ENCODE measurements at regions not wholly inside any gene's neighbourhood (a gene's known extent, or its start where the extent isn't known, plus 50 kb on each side); places are given as distances from the start of the nearest gene placed in this dataset.
"Not testable (repeated sequence)": the region's sequence is repeated elsewhere in the genome, so short reads cannot be mapped to it uniquely, and the experiment has no call there.

DNA sequence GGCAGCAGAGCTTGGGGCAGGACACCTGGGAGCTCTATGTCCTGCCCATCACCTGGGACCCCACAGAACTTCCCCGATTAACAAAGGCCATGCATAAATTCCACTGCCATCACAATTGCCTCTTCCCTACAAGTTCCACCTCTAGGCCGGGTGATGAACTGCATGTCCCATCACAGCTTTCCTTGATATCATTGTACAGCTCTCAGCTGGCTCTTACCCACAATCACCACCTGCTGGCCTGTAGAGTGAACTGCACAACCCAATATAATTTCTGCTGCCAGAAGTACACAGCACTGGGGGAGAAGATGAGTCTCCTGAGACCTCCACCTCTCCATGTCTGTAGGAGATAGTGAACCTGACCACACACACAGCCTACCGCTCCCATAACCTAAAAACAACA is 285.0 kb upstream of the AADAT start:
- Mint-ChIP-seq H3K4me1 (ENCODE audit: low read depth, unreplicated experiment) (no peaks in the 10 kb centered on the region), H3K27ac (ENCODE audit: unreplicated experiment) (no peak overlapping the region), H3K9me3 (ENCODE audit: low read depth, unreplicated experiment) (peaks cover 2% of the 10 kb centered on the region), H3K4me3 (ENCODE audit: low read depth, unreplicated experiment) (no peak overlapping the region), H3K36me3 (ENCODE audit: insufficient read depth, unreplicated experiment) (no peaks in the 10 kb centered on the region), H3K27me3 (ENCODE audit: unreplicated experiment) (no peaks in the 10 kb centered on the region)
- TF ChIP-seq, protein P1, sequence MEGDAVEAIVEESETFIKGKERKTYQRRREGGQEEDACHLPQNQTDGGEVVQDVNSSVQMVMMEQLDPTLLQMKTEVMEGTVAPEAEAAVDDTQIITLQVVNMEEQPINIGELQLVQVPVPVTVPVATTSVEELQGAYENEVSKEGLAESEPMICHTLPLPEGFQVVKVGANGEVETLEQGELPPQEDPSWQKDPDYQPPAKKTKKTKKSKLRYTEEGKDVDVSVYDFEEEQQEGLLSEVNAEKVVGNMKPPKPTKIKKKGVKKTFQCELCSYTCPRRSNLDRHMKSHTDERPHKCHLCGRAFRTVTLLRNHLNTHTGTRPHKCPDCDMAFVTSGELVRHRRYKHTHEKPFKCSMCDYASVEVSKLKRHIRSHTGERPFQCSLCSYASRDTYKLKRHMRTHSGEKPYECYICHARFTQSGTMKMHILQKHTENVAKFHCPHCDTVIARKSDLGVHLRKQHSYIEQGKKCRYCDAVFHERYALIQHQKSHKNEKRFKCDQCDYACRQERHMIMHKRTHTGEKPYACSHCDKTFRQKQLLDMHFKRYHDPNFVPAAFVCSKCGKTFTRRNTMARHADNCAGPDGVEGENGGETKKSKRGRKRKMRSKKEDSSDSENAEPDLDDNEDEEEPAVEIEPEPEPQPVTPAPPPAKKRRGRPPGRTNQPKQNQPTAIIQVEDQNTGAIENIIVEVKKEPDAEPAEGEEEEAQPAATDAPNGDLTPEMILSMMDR (IDR thresholded peaks at IDR 0.05; ENCODE audit: unreplicated experiment), result peak; percentile 43
- intact Hi-C loops (cut with micrococcal nuclease; ENCODE audit: unreplicated experiment), result loop anchor here (1.0 to 10.0 kb wide), 2 partner anchors 115 to 180 kb away; no protein-coding TSS in a partner anchor
- BruUV-seq (replicated peaks), result no TSS peak
- CTCF ChIA-PET, result interaction anchor here (1.0 to 1.7 kb wide), 3 partner anchors 69 to 176 kb away, joined by 3 to 15 read pairs (median 4); no protein-coding TSS in a partner anchor
- peak; percentile 41 for DNase-seq

DNA sequence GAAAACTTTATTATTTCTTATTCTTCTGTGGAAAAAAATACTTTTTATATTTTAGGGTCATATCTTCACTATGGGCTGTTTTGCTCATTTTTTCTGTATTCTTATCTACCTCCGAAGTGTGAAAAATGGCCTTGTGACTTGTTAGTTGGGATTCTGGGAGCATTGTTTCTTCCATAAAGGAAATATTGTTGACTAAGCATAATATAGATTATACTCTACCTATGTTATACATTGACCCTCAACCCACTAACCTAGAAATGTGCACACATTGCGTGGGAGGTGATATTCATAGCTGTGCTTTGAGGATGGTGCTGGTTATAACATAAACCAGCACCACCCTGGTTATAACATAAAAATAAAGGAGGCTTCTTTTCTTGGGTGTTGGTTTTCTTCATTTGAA is 259.2 kb upstream of the AADAT start:
- DNase-seq, result no peak
- TF ChIP-seq, protein P1 (IDR thresholded peaks at IDR 0.05; ENCODE audit: unreplicated experiment), result no peak
- BruUV-seq (replicated peaks), result no TSS peak
- Mint-ChIP-seq H3K4me1 (ENCODE audit: low read depth, unreplicated experiment) (peaks cover 10% of the 10 kb centered on the region), H3K27ac (ENCODE audit: unreplicated experiment) (no peak overlapping the region), H3K27me3 (ENCODE audit: unreplicated experiment) (no peaks in the 10 kb centered on the region), H3K9me3 (ENCODE audit: low read depth, unreplicated experiment) (no peaks in the 10 kb centered on the region), H3K4me3 (ENCODE audit: low read depth, unreplicated experiment) (no peak overlapping the region), H3K36me3 (ENCODE audit: insufficient read depth, unreplicated experiment) (no peaks in the 10 kb centered on the region)
- intact Hi-C loops (cut with micrococcal nuclease; ENCODE audit: unreplicated experiment), result no loop called here
- CTCF ChIA-PET, result no interaction called here

DNA sequence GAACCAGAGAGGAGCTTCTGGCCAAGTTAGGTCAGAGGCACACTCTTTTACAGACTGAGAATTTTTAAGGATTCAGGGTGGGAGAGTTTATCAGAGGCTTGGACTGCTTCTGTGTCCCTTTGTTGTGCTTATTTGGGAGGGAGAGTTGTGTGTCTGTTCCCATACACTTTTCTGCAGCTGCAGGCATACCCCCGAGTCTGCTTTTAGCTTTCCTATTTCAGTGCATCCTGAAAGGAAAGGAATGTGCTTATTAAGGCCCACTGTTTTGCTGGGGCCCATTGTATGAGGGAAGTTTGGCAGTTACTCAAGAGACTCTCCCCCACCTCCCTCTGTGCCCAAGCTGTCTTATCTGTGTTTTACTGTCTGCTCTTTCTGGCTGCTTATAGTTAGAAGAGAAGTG is 257.4 kb upstream of the AADAT start:
- H3K9me3 Mint-ChIP-seq (ENCODE audit: low read depth, unreplicated experiment); BruUV-seq (replicated peaks); H3K4me1 Mint-ChIP-seq (ENCODE audit: low read depth, unreplicated experiment); H3K4me3 Mint-ChIP-seq (ENCODE audit: low read depth, unreplicated experiment); DNase-seq; H3K27ac Mint-ChIP-seq (ENCODE audit: unreplicated experiment); H3K27me3 Mint-ChIP-seq (ENCODE audit: unreplicated experiment); intact Hi-C loops (cut with micrococcal nuclease; ENCODE audit: unreplicated experiment); H3K36me3 Mint-ChIP-seq (ENCODE audit: insufficient read depth, unreplicated experiment): not testable (repeated sequence)
- CTCF ChIA-PET, result interaction anchor here (0.7 kb wide), 1 partner anchor 301 kb away, joined by 3 read pairs; no protein-coding TSS in a partner anchor

DNA sequence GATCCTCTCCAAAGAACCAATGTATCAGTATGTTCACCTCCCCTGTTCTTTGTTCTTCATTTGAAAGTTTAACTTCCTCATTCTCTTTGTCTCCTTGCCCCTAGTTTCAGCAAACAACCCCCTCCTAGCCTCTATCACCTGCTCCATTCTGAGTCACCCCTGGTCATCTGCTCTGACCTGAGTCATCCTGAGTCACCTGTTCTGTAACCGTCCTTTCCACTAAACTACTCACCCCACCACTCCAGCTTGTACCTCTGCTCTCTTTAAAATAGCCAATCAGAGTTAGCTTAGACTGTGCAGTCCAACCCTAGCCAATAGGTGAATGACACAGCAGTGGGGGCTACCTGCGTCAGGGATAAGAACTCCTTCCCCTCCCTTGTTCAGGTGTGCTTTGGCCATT is 249.8 kb upstream of the AADAT start:
- Mint-ChIP-seq H3K36me3 (ENCODE audit: insufficient read depth, unreplicated experiment) (no peaks in the 10 kb centered on the region), H3K27me3 (ENCODE audit: unreplicated experiment) (no peaks in the 10 kb centered on the region), H3K4me1 (ENCODE audit: low read depth, unreplicated experiment) (peaks cover 8% of the 10 kb centered on the region), H3K27ac (ENCODE audit: unreplicated experiment) (peak overlapping the region; percentile 39), H3K4me3 (ENCODE audit: low read depth, unreplicated experiment) (no peak overlapping the region), H3K9me3 (ENCODE audit: low read depth, unreplicated experiment) (peaks cover 3% of the 10 kb centered on the region)
- TF ChIP-seq, protein P1 (IDR thresholded peaks at IDR 0.05; ENCODE audit: unreplicated experiment), result no peak
- CTCF ChIA-PET, result no interaction called here
- intact Hi-C loops (cut with micrococcal nuclease; ENCODE audit: unreplicated experiment), result no loop called here
- no TSS peak for BruUV-seq (replicated peaks)
- DNase-seq, result no peak

DNA sequence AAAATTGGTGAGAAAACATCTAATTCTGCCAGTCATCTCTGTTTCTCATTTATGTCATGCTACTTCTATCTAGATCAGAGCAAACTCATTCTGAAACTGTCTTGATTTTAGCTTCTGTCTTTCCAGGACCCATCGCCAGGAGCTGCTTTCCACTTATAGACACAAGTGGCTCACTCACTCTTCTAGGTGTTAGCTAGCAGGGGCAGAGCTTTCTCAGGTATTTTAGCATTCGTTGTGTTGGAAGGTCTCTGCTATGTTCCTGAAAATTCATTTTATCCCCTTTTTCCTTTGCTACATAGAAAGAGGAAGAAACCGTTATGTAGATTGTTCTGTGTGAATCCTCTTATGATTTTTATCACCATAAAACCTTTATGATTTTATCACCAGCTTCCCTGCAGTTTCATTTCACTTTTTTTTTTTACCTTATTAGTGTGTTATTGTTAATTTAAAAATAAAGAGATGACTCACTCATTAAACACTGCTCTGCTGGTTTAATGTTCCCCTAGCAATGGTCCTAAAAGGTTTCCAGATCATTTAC is 246.6 kb upstream of the AADAT start:
- Mint-ChIP-seq H3K27me3 (ENCODE audit: unreplicated experiment) (no peaks in the 10 kb centered on the region), H3K27ac (ENCODE audit: unreplicated experiment) (no peak overlapping the region), H3K36me3 (ENCODE audit: insufficient read depth, unreplicated experiment) (no peaks in the 10 kb centered on the region), H3K9me3 (ENCODE audit: low read depth, unreplicated experiment) (peaks cover 3% of the 10 kb centered on the region), H3K4me1 (ENCODE audit: low read depth, unreplicated experiment) (peaks cover 8% of the 10 kb centered on the region), H3K4me3 (ENCODE audit: low read depth, unreplicated experiment) (no peak overlapping the region)
- TF ChIP-seq, protein P1 (IDR thresholded peaks at IDR 0.05; ENCODE audit: unreplicated experiment), result no peak
- no peak for DNase-seq
- no TSS peak for BruUV-seq (replicated peaks)
- CTCF ChIA-PET, result interaction anchor here (0.7 kb wide), 1 partner anchor 14 kb away, joined by 3 read pairs; no protein-coding TSS in a partner anchor
- intact Hi-C loops (cut with micrococcal nuclease; ENCODE audit: unreplicated experiment), result no loop called here
